ENCODE measurements at regions not wholly inside any gene's neighbourhood (a gene's known extent, or its start where the extent isn't known, plus 50 kb on each side); places are given as distances from the start of the nearest gene placed in this dataset.

DNA sequence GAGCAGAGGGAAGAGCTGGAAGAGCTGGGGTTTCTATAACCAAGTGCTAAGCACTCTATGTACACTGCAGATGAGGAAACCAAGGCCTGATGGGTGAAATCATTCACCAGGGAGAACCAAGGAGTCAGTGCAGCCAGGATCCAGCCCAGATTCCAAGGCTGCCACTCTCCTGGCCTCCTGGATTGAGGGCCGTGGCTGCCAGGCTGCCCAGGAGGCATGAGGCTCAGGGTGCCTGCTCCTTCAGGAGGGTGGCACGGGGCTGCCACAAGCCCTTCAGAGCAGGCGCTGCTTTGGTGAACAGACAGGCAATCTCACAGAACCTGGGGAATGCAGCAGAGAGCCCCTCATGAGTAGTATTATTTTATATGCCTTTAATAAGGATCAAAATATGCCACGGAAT, 293.7 kb upstream of the HDAC4 start:
- Histone ChIP-seq H3K79me2 (ENCODE audit: low read depth) (no peaks in the 10 kb centered on the region), H4K20me1 (ENCODE audit: low read depth) (no peaks in the 10 kb centered on the region), H3F3A (ENCODE audit: low read depth) (no peaks in the 10 kb centered on the region), H3K4me2 (no peak overlapping the region), H3K4me1 (no peaks in the 10 kb centered on the region), H3K9me3 (ENCODE audit: low read depth) (no peaks in the 10 kb centered on the region), H3K4me3 (no peak overlapping the region), H3K36me3 (no peaks in the 10 kb centered on the region), H3K9ac (no peak overlapping the region), H3K27ac (no peak overlapping the region), H3K27me3 (no peaks in the 10 kb centered on the region), H2AFZ (replicated peaks) (no peak overlapping the region)
- DNase-seq (ENCODE audit: low spot score): no peak
- H3K9me3 Mint-ChIP-seq: peaks cover 4% of the 10 kb centered on the region
- TF ChIP-seq, protein P1, sequence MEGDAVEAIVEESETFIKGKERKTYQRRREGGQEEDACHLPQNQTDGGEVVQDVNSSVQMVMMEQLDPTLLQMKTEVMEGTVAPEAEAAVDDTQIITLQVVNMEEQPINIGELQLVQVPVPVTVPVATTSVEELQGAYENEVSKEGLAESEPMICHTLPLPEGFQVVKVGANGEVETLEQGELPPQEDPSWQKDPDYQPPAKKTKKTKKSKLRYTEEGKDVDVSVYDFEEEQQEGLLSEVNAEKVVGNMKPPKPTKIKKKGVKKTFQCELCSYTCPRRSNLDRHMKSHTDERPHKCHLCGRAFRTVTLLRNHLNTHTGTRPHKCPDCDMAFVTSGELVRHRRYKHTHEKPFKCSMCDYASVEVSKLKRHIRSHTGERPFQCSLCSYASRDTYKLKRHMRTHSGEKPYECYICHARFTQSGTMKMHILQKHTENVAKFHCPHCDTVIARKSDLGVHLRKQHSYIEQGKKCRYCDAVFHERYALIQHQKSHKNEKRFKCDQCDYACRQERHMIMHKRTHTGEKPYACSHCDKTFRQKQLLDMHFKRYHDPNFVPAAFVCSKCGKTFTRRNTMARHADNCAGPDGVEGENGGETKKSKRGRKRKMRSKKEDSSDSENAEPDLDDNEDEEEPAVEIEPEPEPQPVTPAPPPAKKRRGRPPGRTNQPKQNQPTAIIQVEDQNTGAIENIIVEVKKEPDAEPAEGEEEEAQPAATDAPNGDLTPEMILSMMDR (IDR thresholded peaks at IDR 0.05): no peak
- TF ChIP-seq EZH2phosphoT487 (IDR thresholded peaks at IDR 0.05) (no peak), EZH2 (IDR thresholded peaks at IDR 0.05) (no peak)
- no peak overlapping the region for H3K27ac Mint-ChIP-seq
- H3K4me3 Mint-ChIP-seq: no peak overlapping the region
- no peaks in the 10 kb centered on the region for H3K36me3 Mint-ChIP-seq
- peaks cover 7% of the 10 kb centered on the region for H3K4me1 Mint-ChIP-seq
- peaks cover 10% of the 10 kb centered on the region for H3K27me3 Mint-ChIP-seq (ENCODE audit: insufficient read depth, low read depth)

DNA sequence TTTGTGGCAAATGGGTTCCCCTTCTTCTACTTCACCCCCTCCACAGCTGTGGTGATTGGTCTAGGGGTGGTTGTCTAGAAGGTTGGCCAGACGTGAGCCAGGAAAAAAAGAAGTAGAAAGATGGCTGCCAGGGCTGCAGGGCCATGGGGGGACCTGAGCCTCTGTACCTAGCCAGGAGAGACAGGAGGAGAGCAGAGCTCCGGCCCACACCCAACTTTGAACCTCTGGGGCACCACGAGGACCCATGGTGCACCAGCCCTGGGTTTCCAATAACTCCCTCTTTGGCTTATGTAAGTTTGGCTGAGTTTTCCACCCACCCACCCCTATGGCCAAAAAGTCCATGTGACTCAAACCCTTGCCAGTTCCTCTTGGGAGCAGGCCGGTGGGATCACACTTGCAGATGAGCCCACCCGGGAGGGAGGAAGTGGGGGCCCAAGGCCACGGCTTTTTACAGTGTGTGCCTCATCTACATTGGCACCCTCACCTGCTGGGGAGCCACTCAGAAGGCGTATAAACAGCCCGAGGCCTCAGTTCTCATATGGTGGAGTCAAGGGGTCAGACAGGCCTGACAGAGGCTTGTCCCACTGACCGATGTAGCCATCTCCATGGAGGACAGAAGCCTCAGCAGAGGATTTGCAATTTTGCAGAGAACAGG, 293.1 kb upstream of the HDAC4 start:
- H3K79me2 ChIP-seq (ENCODE audit: low read depth): no peaks in the 10 kb centered on the region
- no peaks in the 10 kb centered on the region for H4K20me1 ChIP-seq (ENCODE audit: low read depth)
- peaks cover 10% of the 10 kb centered on the region for H3K27me3 Mint-ChIP-seq (ENCODE audit: insufficient read depth, low read depth)
- no peak overlapping the region for H3K4me3 Mint-ChIP-seq
- H3K4me1 ChIP-seq: no peaks in the 10 kb centered on the region
- H3K4me3 ChIP-seq: no peak overlapping the region
- no peak overlapping the region for H3K4me2 ChIP-seq
- H3K27ac Mint-ChIP-seq: no peak overlapping the region
- peaks cover 4% of the 10 kb centered on the region for H3K9me3 Mint-ChIP-seq
- no peaks in the 10 kb centered on the region for H3K36me3 Mint-ChIP-seq
- H3K27me3 ChIP-seq: no peaks in the 10 kb centered on the region
- no peak overlapping the region for H2AFZ ChIP-seq (replicated peaks)
- no peaks in the 10 kb centered on the region for H3K36me3 ChIP-seq
- no peak for DNase-seq (ENCODE audit: low spot score)
- H3K4me1 Mint-ChIP-seq: peaks cover 7% of the 10 kb centered on the region
- no peak overlapping the region for H3K9ac ChIP-seq
- no peaks in the 10 kb centered on the region for H3F3A ChIP-seq (ENCODE audit: low read depth)
- TF ChIP-seq, protein P1 (IDR thresholded peaks at IDR 0.05): no peak
- TF ChIP-seq EZH2 (IDR thresholded peaks at IDR 0.05) (no peak), EZH2phosphoT487 (IDR thresholded peaks at IDR 0.05) (no peak)
- no peak overlapping the region for H3K27ac ChIP-seq
- H3K9me3 ChIP-seq (ENCODE audit: low read depth): no peaks in the 10 kb centered on the region

DNA sequence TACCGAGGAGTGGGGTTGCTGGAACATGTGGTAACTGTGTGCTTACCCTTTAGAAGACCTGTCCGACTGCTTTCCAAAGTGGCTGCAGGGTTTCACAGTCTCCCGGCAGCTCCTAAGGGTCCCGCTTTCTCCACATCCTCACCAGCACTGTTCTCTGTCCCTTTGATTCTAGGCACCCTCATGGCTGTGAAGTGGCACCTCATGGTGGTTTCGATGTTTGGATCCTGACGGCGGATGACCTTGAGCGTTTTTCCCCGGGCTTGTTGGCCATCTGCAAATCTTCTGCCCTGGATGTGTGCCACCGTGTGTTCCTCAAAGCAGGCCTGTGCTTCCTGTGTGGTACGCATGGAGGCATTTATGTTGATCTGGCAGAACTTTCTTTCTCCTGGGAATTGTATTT, 292.5 kb upstream of the HDAC4 start:
- Mint-ChIP-seq H3K27ac (peak overlapping the region; percentile 87), H3K9me3 (peaks cover 4% of the 10 kb centered on the region), H3K4me3 (no peak overlapping the region), H3K4me1 (peaks cover 7% of the 10 kb centered on the region), H3K36me3 (no peaks in the 10 kb centered on the region), H3K27me3 (ENCODE audit: insufficient read depth, low read depth) (peaks cover 10% of the 10 kb centered on the region)
- Histone ChIP-seq H2AFZ (replicated peaks) (no peak overlapping the region), H3K27ac (no peak overlapping the region), H4K20me1 (ENCODE audit: low read depth) (no peaks in the 10 kb centered on the region), H3K4me1 (no peaks in the 10 kb centered on the region), H3K9ac (no peak overlapping the region), H3K27me3 (no peaks in the 10 kb centered on the region), H3K36me3 (no peaks in the 10 kb centered on the region), H3K79me2 (ENCODE audit: low read depth) (no peaks in the 10 kb centered on the region), H3K4me2 (no peak overlapping the region), H3K9me3 (ENCODE audit: low read depth) (no peaks in the 10 kb centered on the region), H3K4me3 (no peak overlapping the region), H3F3A (ENCODE audit: low read depth) (no peaks in the 10 kb centered on the region)
- no peak for DNase-seq (ENCODE audit: low spot score)
- no peak for TF ChIP-seq EZH2phosphoT487 (IDR thresholded peaks at IDR 0.05)
- TF ChIP-seq, protein P1 (IDR thresholded peaks at IDR 0.05): no peak
- TF ChIP-seq EZH2 (IDR thresholded peaks at IDR 0.05): no peak

Measured in neural progenitor cell (in vitro differentiated cells).